ENCODE measurements at regions not wholly inside any gene's neighbourhood (a gene's known extent, or its start where the extent isn't known, plus 50 kb on each side); places are given as distances from the start of the nearest gene placed in this dataset.

DNA sequence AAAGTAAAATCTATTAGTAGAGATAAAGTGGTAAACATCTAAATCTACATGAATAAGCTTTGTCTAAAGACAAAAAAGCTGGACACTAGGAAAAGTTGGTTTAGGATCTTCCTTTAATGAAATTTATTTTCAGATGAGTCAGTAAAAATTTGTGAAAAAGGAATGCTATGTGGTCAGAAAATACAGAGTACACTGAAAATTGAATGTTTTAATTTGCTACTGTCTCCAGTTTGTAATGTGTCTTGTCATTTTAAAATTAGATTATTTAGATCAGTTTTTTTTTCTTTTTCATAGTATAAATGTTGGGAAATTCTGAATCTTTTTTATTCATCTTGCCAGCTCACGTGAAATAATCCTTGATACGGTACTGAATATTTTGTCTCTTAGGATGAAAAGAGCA lies 56.9 kb downstream of the SLITRK6 start:
- DNase-seq = no peak

DNA sequence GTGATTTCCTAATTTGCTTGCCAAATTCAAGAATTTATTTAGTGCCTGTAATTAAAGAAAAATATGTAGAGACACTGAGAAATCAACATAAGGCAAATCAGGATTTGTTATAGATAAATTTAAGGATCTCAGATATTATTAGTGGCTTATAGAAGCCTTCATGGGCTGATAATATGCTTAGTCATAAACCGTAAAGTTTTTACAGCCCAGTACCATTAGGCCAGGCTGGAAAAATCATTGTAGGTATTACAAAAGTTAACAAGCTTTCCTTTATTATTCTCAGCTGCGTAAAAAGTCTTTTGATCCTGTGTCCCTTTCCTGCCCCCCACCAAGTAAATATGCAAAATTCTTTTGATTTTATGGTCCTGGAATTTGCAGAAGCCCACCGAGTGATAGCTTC lies 58.2 kb downstream of the SLITRK6 start:
- no peak for DNase-seq

GRCh38 chr13:85738696-85739320 lies 60.4 kb downstream of the SLITRK6 start:
- no peak for DNase-seq

- no peak for DNase-seq
Observed at GRCh38 chr13:85737952-85738351, 61.3 kb downstream of the SLITRK6 start.

DNA sequence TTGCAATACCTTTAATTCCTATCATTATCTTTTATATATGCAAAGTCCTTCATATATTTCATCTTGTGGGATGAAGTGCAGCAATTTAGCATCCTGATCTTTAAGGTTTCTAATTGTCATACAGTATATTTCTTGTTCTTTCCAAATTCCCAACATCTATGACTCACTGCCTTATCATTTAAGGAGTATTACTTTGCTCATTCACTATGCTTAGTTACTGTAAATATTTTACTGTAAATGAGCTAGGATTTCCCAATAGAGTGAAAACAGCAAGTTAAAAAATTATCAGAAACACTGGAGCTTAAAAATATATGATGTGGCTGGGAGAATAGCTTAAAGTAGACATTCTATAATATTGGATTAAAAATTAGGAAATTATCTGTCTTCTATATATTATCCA lies 69.9 kb downstream of the SLITRK6 start:
- DNase-seq = no peak

GRCh38 chr13:85728811-85729210 lies 70.4 kb downstream of the SLITRK6 start:
- DNase-seq = no peak

DNA sequence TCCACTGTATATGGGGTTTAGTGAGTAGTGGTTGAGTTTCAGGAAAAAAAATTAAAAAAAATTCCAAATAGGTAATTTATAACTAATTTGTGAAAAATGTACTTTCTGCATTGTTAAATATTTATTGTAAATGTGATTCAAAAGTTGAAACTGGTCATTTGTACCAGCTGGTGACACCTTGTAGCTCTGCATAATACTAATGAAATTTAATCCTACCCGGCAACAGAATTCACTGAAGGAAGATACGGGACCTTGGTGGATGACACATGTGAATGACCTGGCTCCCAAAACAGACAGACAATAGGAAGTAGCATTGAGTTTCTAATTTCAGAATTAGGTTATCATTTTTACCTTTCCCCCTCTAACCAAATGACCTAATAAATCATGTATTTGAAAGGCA lies 73.8 kb downstream of the SLITRK6 start:
- peak; percentile 65 for DNase-seq

DNA sequence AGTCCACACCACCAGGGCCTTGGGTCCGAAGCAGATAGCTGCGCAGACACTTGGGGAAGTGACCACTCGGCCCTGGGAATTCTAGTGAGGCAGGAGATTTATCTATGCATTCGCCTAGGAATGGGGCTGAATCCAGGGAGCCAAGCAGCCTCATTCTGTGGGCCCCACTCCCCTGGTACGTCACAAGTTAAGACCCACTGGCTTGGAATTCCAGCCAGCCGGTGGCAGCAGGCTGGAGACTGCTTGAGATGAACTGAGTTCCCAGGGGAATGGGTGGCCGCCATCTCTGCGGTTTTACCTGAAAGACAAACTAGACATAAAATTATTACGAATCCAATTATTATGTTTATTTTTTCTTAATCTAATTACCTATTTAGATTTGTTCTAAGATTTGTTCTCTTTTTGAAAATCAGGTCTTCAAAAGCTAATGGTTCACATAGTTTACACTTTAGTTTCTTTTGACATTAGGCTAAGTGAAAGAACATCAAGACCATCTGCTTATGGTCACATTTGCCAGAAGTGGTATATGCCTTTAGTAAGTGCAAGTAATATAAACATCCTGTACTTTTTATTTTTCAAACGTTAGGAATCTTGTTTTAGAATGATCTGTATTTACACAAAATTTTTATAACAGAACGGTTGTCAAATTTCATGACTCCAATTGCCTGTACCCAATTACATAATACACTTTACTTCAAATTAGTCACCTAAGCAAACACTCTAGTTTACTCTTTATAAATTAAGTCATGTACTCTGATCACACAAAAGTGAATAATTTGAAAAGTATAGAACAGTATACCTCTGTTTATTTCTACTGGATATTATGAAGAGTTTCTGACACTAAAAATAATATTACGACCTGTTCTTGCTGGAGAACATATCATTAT lies 74.4 kb downstream of the SLITRK6 start:
- DNase-seq = peak; percentile 89

GRCh38 chr13:85719749-85720148 lies 79.5 kb downstream of the SLITRK6 start:
- no peak for DNase-seq

DNA sequence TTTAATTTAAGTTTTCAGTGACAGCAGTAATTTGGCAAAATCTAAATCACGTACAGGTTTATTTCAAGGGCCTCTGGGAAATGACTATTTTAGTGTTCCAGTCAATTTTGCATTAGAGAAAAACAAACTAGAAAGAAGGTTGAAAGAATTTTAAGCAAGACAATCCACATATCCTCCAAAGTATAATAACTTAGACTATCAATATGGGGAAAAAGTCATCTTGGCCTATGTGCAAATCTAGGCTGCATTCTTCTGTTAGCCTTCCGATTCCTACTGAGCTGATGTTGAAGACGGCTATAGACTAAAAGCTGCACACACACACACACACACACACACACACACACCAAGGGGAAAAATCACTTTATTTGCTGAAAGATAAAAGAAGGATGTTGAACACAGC lies 81.3 kb downstream of the SLITRK6 start:
- DNase-seq = no peak

DNA sequence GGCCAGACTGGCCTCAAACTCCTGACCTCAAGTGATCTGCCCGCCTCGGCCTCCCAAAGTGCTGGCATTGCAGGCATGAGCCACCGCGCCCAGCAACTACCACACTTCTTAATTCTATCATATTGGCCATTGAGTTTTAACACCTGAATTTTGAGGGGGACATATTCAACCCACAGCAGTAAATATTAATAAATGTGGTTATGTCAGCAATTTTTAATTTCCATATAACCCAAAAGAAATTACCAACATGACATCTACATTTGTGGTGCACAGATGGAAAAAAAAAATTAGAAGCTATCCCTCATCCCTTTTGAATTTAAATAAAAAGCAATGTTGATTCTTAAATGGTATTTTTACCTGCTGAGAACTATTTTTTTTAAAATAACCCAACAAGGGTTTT lies 88.7 kb downstream of the SLITRK6 start:
- DNase-seq = no peak

GRCh38 chr13:85709721-85710120 lies 89.5 kb downstream of the SLITRK6 start:
- no peak for DNase-seq

DNA sequence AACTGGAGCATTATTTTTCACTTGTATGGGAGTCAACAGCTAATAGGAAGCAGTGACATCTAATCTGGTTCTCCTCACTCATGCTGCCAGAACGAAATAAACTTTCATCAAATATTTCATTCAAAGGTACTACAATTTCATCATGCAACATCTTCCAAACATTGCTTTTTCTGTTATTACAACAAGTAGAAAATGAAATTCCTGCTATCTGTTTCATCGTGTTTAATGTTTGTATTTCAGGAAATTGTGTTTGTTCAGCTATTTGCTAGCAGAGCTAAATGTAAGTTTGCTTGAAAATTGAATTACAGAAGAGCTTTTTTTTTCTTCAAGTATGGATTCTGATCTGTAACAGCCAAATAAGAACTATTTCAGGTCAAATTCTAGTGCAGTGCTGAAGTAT lies 90.1 kb downstream of the SLITRK6 start:
- no peak for DNase-seq

- no peak for DNase-seq
Observed at GRCh38 chr13:85700906-85701305, 98.3 kb downstream of the SLITRK6 start.

DNA sequence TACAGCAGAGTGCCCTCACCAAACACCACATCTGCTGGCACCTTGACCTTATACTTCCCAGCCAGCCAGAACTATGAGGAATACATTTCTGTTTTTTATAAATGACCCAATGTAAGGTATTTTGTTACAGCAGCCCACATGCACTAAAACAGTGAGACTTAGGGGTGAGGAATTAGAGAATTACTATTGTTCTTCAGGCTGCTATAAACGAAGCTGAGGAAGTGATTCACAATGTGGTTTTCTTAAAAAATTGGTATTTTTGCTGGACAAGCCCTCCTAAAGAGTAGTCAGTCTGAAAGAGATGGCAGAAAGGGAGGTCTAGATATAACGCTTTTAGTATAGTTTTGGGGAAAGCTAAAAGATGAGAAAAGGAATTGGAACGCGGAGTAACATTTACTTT lies 101.0 kb downstream of the SLITRK6 start:
- DNase-seq = no peak

DNA sequence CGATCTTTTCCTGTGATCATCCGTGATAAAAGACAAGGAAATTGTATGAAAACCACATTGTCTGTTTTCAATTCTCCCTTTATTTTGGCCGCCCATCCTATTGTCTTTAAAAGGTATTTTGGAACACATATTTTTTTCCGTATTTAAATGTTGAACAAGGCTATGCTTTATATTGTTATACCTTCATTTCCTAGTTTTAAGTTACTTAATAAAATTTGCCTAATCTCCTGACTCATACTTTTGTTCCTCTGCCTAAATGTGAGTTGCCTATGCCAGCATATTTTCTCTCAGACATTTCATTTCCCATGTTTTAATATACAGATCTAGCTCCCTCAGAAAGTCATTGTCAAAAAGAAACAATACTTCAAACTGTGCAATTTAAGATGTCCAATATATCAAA lies 104.2 kb downstream of the SLITRK6 start:
- no peak for DNase-seq

- DNase-seq = no peak
Observed at GRCh38 chr13:85693889-85694511, 105.2 kb downstream of the SLITRK6 start.

GRCh38 chr13:85690368-85690767 lies 108.9 kb downstream of the SLITRK6 start:
- DNase-seq = no peak

DNA sequence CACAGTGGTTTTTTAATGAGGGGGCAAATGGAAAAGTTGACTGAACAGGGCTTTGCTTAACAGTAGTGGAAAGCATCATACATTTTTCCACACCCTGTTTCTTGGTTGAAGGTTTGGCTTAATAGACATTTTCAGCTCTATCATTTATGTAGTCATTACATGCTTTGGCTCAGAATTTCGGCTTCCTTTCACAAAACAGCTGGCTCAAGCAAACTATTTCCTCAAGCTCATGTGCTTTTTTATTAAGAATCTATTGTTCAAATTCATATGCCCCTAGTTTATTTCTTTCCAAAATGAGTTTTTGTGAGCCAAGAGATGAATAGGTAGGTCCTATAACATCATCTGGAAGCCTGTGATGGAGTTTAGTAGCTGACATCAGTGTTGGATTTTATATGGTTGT lies 113.8 kb downstream of the SLITRK6 start:
- DNase-seq = no peak

GRCh38 chr13:85675151-85675907 lies 123.9 kb downstream of the SLITRK6 start:
- no peak for DNase-seq

DNA sequence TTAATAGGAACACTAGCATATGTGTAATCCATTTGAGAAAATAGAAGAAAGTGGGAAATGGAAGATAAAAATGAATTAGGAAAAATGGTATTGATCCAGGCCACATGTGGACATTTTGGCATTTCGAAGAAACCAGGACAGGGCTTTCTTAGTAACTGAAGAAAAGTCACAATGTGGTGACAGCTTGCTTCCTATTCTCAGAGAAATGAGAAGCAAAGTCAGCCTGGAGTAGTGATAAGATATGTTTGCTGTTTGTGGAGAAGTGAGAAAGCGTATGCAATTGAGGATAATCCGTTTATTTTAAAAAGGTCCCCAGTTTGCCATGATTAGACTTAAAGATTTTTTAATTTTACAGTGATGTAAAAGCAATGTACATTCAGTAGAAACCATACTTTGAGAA lies 127.9 kb downstream of the SLITRK6 start:
- DNase-seq = no peak

- DNase-seq = no peak
Observed at GRCh38 chr13:85666356-85666755, 132.9 kb downstream of the SLITRK6 start.

- DNase-seq = no peak
Observed at GRCh38 chr13:85665286-85665685, 133.9 kb downstream of the SLITRK6 start.
